HG03196 (cell line): ENCODE measurements at regions not wholly inside any gene's neighbourhood (a gene's known extent, or its start where the extent isn't known, plus 50 kb on each side); places are given as distances from the start of the nearest gene placed in this dataset.

ENCODE experiments used
- ATAC-seq: cut with Tn5 transposase; IDR thresholded peaks from one replicate; pipeline ENCODE4 v1.9.1; 2021; ENCODE audit not compliant: unreplicated experiment

- no peak for ATAC-seq
Measured at GRCh38 chr13:104270731-104271130, 1204.5 kb upstream of the SLC10A2 start.

DNA sequence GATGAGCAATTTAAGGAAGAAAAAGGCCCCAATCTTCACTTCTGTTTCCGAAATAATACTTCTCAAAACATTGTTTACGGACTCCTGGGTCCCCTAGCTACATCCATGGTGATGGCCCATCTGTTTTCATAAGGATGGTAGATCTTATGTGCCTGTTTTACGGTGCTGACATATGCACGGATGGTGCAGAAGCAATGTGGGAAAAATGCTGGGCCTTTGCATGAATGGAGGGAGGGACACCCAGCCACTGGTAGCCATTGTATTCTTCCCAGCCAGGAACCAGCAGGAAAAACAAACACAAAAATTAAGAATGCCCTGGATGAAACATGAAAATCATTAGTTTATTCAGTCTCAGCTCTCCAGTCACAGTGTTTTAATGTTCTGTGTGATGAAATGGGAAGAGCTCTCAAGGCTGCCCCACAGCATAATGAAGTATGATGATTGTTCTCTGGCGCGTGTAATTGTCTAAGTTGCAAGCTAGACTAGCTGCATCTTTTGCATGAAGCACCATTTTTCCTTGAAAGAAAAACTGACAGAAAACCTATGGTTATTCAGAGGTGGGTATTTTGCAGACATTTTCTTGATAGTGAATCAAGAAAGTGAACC lies 1201.1 kb upstream of the SLC10A2 start:
- ATAC-seq, result no peak

GRCh38 chr13:104256701-104257100 lies 1190.5 kb upstream of the SLC10A2 start:
- ATAC-seq, result no peak

DNA sequence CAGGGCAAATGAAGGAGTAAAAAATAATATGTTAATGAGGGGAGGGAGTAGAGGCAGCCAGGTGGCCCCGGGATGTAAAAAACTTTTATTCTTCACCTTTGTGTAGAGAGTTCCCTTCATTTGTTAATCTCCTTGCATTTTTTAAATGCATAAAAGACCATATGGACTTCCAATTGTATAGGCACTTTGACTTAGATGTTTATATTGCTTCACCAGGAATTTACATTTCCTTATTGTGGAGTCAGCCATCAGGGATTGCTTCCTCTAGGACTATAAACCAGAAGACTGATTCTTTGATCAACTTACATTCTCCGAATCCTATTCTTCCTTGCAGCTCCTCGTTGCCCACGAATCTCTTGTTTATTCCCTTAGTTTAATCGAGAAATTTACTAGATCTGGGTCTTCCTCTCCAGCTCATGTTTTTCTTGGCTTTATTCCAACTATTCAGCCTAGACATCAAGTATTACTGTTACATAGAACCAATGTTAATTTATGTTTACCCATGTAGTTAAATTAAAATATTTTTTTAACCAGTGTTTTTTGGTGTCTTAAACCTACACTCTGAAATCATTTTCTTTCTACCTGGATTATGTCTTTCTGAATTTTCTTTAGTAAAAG lies 1187.0 kb upstream of the SLC10A2 start:
- ATAC-seq, result no peak

GRCh38 chr13:104251931-104252330 lies 1185.7 kb upstream of the SLC10A2 start:
- no peak for ATAC-seq

GRCh38 chr13:104246955-104247354 lies 1180.7 kb upstream of the SLC10A2 start:
- ATAC-seq, result no peak

- no peak for ATAC-seq
Measured at GRCh38 chr13:104206450-104207044, 1140.3 kb upstream of the SLC10A2 start.

DNA sequence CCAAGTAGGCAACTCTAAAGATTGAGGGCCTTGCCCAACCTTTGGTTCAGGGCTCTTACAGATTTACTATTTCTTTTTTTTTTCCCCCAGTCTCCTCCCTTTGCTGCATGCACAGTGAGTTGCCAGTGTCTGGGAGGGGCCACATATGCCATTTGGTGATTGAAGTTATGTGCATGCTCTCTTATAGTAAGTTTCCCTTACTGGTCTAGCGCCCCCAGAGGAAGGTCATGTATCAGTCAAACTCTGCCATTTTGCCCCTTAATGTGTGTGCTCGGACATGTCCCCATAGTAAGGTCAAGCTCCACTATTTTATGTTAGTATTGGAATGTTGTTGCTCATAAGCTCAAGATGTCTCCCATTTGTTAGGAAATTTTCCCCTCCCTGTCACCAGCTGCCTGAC lies 1138.0 kb upstream of the SLC10A2 start:
- no peak for ATAC-seq

- no peak for ATAC-seq
Measured at GRCh38 chr13:104198801-104199200, 1132.6 kb upstream of the SLC10A2 start.

DNA sequence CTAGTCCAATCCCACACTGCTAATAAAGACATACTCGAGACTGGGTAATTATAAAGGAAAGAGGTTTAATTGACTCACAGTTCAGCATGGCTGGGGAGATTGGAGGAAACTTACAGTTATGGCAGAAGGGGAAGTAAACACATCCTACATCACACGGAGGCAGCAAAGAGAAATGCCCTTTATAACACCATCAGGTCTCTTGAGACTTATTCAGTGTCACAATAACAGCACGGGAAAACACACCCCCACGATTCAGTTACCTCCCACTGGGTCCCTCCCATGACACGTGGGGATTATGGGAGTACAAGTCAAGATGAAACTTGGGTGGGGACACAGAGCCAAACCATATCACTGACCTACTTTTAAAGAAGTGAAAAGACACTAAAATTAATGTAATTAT lies 1130.4 kb upstream of the SLC10A2 start:
- ATAC-seq, result no peak

DNA sequence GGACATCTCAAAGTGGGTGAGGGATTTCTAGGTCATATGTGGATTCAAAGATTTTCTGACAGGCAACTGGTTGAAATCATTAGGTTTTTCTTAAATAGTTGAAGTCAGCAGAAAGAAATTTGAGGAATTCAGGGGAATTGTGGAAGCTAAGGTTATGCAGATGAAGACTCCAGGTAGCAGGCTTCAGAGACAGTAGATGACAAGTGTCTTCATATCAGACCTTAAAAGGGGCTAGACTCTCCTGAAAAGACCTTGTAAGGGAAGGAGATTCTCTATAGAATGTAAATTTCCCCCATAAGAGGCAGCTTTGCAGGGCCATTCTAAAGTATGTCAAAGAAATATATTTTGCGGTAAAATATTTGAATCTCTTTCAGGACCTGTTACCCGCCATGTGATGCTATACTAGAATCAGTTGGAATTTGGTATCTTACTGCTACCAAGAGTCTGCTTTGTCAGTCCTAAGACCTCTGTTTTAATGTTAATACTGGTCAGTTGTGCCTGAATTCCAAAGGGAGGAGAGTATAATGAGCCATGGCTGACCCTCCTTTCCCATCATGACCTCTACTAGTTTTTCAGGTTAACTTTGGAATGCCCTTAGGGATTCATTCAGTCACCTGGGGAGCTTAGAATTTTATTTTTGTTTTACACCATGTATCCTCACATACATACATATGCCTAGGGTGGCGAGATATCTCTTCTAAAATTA lies 1115.5 kb upstream of the SLC10A2 start:
- ATAC-seq, result no peak

DNA sequence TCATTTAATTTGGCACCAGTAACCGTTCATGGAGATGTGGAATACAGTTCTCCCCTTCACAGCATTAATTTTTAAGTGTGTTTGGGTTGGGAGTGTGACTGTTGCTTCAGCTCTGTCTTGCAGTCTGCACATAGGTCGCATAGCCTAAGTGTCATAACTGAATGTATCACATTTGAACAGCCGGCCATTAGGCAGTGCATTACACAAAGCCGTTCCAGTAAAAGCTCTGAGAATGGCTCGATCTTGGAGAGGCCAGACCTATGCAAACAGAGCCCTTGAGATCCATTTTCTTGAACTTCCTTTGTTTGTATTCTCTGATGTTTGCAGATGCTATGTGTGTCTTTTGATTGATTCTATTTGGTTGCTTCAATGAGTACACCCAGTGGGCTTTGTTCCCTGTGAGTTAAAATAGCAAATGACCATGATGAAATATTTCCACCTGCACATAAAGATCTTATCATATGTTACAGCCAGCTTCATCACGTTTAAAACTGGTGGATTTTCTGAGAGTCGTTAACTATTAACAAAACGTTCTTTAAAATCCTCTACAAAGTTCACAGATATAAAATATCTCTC lies 1104.9 kb upstream of the SLC10A2 start:
- ATAC-seq, result no peak

DNA sequence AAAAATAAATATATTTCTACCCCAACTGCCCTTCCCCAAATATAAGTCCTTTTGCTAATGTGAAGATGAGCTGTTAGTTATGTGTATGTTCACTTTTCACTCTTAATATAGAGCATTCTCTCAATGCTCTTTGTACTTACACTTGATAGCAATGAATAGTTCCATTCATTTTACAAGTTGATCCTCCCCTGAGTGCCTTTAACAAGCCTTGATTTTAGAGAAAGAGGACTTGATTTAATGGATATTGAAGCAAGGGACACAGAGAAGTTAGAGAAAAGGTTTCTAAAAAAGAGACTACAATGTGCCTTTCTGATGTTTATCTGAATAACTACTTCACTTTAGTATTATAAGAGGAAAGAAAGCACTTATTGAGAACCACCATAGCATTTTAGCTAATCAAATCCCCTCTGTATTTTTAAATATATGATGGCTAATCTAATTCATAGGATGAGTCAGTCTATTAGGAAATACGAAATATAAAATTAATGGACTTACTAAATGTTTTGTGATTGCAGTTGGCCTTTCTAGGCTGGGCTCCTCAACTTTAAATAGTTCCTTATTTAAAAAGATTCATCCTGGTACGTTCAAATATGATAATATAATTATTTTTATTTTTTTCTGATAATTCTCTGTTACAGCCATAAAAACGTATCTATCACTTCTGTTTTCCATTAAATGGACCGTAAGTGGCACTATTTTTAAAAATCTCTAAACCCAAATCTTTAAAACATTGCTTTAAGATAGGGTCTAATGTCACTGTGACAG lies 1097.8 kb upstream of the SLC10A2 start:
- ATAC-seq, result no peak

GRCh38 chr13:104160536-104160935 lies 1094.3 kb upstream of the SLC10A2 start:
- ATAC-seq, result no peak

DNA sequence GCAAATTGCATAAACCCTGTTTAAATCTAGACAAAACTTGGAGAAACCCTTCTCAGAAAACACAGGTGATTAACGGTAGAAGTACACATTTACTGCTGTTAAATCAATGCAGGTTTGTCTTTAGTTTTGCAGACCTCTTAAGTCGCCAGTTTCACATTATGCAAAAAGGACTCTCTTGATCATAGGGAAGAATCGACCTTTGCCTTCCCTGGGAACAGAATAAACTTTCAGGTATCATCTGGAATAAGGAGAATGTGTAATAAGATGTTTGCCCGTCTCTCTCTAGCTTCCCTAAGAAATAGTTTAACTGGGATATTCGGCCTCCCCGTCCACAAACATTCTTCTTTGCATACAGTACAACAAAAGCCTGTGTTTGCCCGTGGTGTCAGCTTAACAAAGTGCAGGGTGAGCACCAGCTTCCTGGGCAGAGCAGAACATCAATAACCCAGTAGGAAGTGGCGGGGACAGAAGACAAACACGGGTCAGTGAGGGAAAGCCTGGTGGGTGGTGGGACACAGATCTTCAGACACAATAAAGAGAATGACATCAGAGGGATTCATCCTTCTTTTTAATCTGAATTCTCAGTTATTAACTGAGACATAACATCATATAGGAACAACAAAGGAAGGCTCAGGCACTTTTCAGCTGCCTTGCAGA lies 1077.7 kb upstream of the SLC10A2 start:
- ATAC-seq, result no peak

DNA sequence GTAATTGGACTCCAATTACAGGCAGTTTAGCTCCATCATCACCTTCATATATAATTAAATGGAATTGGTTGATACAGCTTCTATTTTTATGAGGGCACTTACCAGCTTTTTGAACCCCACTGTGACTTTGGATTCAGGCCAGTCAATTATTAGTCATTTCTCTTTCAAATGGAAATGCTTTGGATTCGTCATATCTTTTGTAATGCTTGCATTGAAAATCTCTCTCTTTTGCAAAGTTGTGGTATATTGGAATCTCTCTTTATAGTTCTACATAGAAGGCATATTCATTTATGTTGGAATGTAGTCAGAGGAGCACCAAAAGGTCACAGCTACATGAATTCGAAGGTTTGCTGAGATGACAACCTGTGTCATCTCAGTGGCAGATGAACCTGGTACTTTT lies 1074.3 kb upstream of the SLC10A2 start:
- no peak for ATAC-seq

DNA sequence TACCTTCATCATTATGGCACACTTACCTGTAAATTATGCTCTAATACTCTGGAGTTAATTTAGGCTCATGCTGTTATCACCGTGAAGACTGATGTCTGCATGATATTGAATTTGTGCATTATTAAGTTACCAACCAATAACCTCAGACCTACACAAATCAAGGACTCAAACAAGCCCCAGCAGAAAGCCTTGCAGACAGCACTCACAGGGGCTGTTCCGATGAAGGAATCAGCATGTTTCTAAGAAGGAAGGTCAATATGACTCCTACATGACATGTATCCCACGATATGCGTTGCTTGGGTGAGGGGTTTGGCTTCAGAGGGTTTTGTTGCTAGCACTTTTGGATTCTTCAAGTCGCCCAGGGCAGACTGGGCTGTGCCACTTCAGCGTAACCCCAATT lies 1071.2 kb upstream of the SLC10A2 start:
- ATAC-seq, result no peak

DNA sequence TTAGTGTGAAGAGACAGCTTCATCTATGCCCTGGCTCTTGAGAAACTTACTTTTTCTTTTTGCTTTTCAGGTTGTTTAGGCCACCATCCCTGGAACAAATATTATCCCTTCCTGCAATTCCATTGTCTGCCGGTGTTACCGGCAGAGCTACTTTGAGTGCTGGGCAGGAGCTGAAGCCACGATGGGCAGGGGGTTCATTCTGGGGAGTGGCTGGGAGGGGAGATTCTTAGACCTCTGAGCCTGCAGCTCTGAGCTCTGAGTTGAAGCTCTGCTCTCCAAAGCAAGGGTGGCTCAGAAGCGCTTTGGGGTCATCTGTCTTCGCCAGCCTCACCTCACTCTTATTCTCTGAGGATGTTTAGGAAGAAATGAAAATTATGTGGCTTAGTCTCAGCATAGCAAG lies 1066.6 kb upstream of the SLC10A2 start:
- ATAC-seq, result no peak

- no peak for ATAC-seq
Measured at GRCh38 chr13:104114101-104114500, 1047.9 kb upstream of the SLC10A2 start.

DNA sequence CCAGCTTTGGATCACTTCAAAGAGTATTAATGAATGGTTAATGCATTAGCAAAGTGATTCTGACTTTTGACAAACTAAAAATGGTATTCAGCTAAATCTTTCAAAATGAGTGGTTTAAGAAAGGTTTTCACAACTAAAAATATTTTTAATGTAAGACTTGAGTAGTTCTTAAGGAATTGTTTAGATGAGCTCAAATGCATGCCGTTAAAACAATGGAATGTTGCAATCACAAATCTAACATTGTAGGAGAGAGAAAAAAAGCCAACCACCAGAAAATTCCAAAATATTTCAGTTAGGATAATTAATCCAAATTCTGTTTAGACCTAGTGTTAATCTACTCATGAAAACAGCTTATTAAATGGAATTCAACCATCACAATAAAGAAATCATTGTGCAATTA lies 1044.8 kb upstream of the SLC10A2 start:
- ATAC-seq, result no peak
